ENCODE measurements at regions not wholly inside any gene's neighbourhood (a gene's known extent, or its start where the extent isn't known, plus 50 kb on each side); places are given as distances from the start of the nearest gene placed in this dataset.

DNA sequence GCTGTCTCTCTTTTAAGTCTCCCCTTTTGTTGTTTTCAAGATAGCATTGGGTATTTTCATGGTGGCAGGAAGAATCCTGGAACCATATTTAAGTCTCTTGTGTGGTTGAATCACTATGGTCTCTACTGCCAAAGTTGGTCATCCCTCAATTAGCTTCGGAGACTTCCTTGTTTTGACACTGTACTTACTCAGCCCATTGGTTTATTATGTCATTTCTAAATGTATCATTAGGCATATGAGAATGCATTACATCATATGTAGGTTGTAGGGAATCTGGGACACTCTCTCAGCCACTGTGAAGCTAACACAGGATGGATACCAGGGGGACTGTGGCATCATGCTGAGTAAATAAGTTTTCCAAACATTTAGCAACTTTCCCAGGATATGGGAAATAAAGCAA, 211.8 kb downstream of the DTHD1 start:
- no peaks in the 10 kb centered on the region for H3K36me3 ChIP-seq (ENCODE audit: insufficient read depth, insufficient read length, low read length)
- no peak overlapping the region for H3K9ac ChIP-seq (ENCODE audit: insufficient read length, low read depth)
- TF ChIP-seq YY1 (IDR thresholded peaks at IDR 0.05; ENCODE audit: insufficient read depth, insufficient read length) = no peak
- no peak for TF ChIP-seq SUZ12 (IDR thresholded peaks at IDR 0.05; ENCODE audit: extremely low read depth, insufficient read depth, insufficient read length)
- no peak for TF ChIP-seq ZNF274 (IDR thresholded peaks at IDR 0.05; ENCODE audit: low read depth, low read length)
- no peak overlapping the region for H3K4me3 ChIP-seq (ENCODE audit: insufficient read length, low read depth)
- H3K9me3 ChIP-seq (ENCODE audit: insufficient read depth, low read length) = no peaks in the 10 kb centered on the region
- no peaks in the 10 kb centered on the region for H3K4me1 ChIP-seq (ENCODE audit: insufficient read depth, insufficient read length)
- H3K27me3 ChIP-seq (ENCODE audit: insufficient read depth, insufficient read length) = no peaks in the 10 kb centered on the region
- DNase-seq (ENCODE audit: low read depth, low spot score) = no peak

DNA sequence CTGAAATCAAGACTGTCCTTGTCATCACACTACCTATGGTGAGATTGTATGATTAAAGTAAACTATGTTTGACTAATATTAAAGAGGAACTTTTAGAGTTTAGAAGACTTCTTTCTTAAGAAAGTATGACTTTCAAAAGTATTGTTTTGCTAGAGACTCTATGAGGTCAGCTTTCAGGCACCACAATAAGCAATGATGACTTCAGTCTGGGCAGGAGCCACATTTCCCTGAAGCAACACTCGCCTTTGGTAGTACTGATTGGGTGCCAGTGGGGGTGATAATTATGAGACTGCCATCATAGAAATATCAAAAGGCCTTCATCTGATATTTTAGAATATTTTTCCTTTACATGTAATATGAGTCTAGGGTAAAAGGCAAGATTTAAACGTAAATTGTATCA, 212.6 kb downstream of the DTHD1 start:
- Histone ChIP-seq H3K9ac (ENCODE audit: insufficient read length, low read depth) (no peak overlapping the region), H3K36me3 (ENCODE audit: insufficient read depth, insufficient read length, low read length) (no peaks in the 10 kb centered on the region), H3K27me3 (ENCODE audit: insufficient read depth, insufficient read length) (no peaks in the 10 kb centered on the region), H3K4me1 (ENCODE audit: insufficient read depth, insufficient read length) (no peaks in the 10 kb centered on the region), H3K9me3 (ENCODE audit: insufficient read depth, low read length) (no peaks in the 10 kb centered on the region), H3K4me3 (ENCODE audit: insufficient read length, low read depth) (no peak overlapping the region)
- TF ChIP-seq ZNF274 (IDR thresholded peaks at IDR 0.05; ENCODE audit: low read depth, low read length) = no peak
- no peak for TF ChIP-seq SUZ12 (IDR thresholded peaks at IDR 0.05; ENCODE audit: extremely low read depth, insufficient read depth, insufficient read length)
- no peak for TF ChIP-seq YY1 (IDR thresholded peaks at IDR 0.05; ENCODE audit: insufficient read depth, insufficient read length)
- DNase-seq (ENCODE audit: low read depth, low spot score) = no peak

DNA sequence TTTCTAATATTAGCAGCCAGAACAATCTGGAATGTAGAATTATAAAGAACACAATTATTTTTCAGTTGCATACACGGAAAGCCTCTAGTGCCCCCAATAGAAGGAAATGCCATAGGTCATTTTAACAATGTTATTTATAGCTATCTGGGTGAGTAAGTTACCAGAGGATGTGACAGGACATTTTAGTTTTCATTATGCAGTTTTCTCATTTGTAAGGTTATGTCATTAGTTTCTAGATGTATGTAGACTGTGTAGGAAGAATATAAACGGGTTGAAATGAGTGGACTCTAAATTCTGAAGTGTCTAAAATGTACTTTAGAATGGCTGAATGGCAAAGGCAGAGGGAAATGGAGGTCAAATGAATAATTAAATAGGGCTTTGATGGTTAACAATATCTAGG, 213.3 kb downstream of the DTHD1 start:
- H3K4me3 ChIP-seq (ENCODE audit: insufficient read length, low read depth) = no peak overlapping the region
- no peaks in the 10 kb centered on the region for H3K4me1 ChIP-seq (ENCODE audit: insufficient read depth, insufficient read length)
- no peaks in the 10 kb centered on the region for H3K36me3 ChIP-seq (ENCODE audit: insufficient read depth, insufficient read length, low read length)
- no peak overlapping the region for H3K9ac ChIP-seq (ENCODE audit: insufficient read length, low read depth)
- TF ChIP-seq SUZ12 (IDR thresholded peaks at IDR 0.05; ENCODE audit: extremely low read depth, insufficient read depth, insufficient read length) (no peak), ZNF274 (IDR thresholded peaks at IDR 0.05; ENCODE audit: low read depth, low read length) (no peak), YY1 (IDR thresholded peaks at IDR 0.05; ENCODE audit: insufficient read depth, insufficient read length) (no peak)
- no peak for DNase-seq (ENCODE audit: low read depth, low spot score)
- no peaks in the 10 kb centered on the region for H3K9me3 ChIP-seq (ENCODE audit: insufficient read depth, low read length)
- no peaks in the 10 kb centered on the region for H3K27me3 ChIP-seq (ENCODE audit: insufficient read depth, insufficient read length)

DNA sequence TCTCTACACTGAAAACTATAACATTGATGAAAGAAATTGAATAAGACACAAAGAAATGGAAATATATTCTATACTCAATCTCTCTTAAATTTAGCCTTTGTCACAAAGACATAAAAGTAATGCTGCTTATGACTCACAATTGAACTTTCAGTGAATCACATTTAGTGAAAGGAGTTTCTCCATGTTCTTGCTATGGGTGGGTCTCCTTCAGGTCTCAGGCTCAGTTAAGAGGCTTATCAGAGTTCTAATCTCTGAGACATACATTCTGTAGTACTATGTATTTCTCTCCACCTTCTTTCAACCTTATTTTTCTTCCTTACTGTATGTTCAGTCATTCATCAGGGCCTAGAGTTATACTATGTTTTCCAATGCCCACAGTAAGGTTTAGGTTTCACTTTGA, 220.9 kb downstream of the DTHD1 start:
- Histone ChIP-seq H3K4me3 (ENCODE audit: insufficient read length, low read depth) (no peak overlapping the region), H3K27me3 (ENCODE audit: insufficient read depth, insufficient read length) (no peaks in the 10 kb centered on the region), H3K4me1 (ENCODE audit: insufficient read depth, insufficient read length) (no peaks in the 10 kb centered on the region), H3K9ac (ENCODE audit: insufficient read length, low read depth) (no peak overlapping the region), H3K36me3 (ENCODE audit: insufficient read depth, insufficient read length, low read length) (no peaks in the 10 kb centered on the region), H3K9me3 (ENCODE audit: insufficient read depth, low read length) (no peaks in the 10 kb centered on the region)
- no peak for DNase-seq (ENCODE audit: low read depth, low spot score)
- no peak for TF ChIP-seq ZNF274 (IDR thresholded peaks at IDR 0.05; ENCODE audit: low read depth, low read length)
- TF ChIP-seq YY1 (IDR thresholded peaks at IDR 0.05; ENCODE audit: insufficient read depth, insufficient read length) = no peak
- no peak for TF ChIP-seq SUZ12 (IDR thresholded peaks at IDR 0.05; ENCODE audit: extremely low read depth, insufficient read depth, insufficient read length)

DNA sequence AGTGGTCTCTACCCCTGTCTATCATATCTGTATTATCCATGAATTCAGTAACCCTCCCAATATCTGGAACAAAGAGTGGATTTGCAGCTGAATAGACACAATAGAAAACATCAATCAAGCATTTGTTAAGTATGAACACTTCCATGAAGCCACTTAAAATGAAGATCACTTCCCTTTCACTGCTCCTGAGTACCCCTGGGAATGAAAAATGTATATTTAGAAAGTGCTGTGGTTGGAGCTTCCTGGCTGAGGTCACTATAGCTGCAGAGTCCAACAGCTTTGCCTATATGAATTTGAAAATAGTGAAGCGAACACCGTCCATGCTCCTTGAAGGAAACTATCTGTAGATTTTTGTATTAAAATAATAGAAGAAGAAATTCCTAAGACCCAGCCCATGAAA, 227.0 kb downstream of the DTHD1 start:
- Histone ChIP-seq H3K9me3 (ENCODE audit: insufficient read depth, low read length) (no peaks in the 10 kb centered on the region), H3K4me1 (ENCODE audit: insufficient read depth, insufficient read length) (no peaks in the 10 kb centered on the region), H3K27me3 (ENCODE audit: insufficient read depth, insufficient read length) (no peaks in the 10 kb centered on the region), H3K9ac (ENCODE audit: insufficient read length, low read depth) (no peak overlapping the region), H3K4me3 (ENCODE audit: insufficient read length, low read depth) (no peak overlapping the region), H3K36me3 (ENCODE audit: insufficient read depth, insufficient read length, low read length) (no peaks in the 10 kb centered on the region)
- TF ChIP-seq YY1 (IDR thresholded peaks at IDR 0.05; ENCODE audit: insufficient read depth, insufficient read length) (no peak), SUZ12 (IDR thresholded peaks at IDR 0.05; ENCODE audit: extremely low read depth, insufficient read depth, insufficient read length) (no peak), ZNF274 (IDR thresholded peaks at IDR 0.05; ENCODE audit: low read depth, low read length) (no peak)
- DNase-seq (ENCODE audit: low read depth, low spot score) = no peak

DNA sequence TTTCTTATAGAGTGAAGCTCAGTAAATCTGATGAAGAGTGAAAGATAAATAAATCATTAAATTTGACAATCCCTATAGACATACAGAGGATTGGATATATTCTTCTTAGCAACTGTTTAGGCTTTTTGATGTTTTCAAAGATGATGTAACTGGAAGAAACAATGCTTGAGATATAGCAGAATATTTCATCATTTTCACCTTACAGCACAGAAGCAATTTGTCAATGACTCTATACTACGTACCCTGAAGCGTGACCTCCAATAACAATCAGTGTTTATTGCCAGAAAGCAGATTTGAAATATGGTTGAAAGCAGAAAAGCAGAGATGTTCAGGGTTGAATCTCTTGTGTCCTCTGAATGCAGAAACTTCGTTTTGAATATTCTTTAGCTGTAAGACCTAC, 228.4 kb downstream of the DTHD1 start:
- no peak overlapping the region for H3K9ac ChIP-seq (ENCODE audit: insufficient read length, low read depth)
- no peaks in the 10 kb centered on the region for H3K27me3 ChIP-seq (ENCODE audit: insufficient read depth, insufficient read length)
- H3K4me1 ChIP-seq (ENCODE audit: insufficient read depth, insufficient read length) = no peaks in the 10 kb centered on the region
- no peaks in the 10 kb centered on the region for H3K36me3 ChIP-seq (ENCODE audit: insufficient read depth, insufficient read length, low read length)
- no peak overlapping the region for H3K4me3 ChIP-seq (ENCODE audit: insufficient read length, low read depth)
- DNase-seq (ENCODE audit: low read depth, low spot score) = no peak
- no peak for TF ChIP-seq SUZ12 (IDR thresholded peaks at IDR 0.05; ENCODE audit: extremely low read depth, insufficient read depth, insufficient read length)
- TF ChIP-seq ZNF274 (IDR thresholded peaks at IDR 0.05; ENCODE audit: low read depth, low read length) = no peak
- TF ChIP-seq YY1 (IDR thresholded peaks at IDR 0.05; ENCODE audit: insufficient read depth, insufficient read length) = no peak
- H3K9me3 ChIP-seq (ENCODE audit: insufficient read depth, low read length) = no peaks in the 10 kb centered on the region

DNA sequence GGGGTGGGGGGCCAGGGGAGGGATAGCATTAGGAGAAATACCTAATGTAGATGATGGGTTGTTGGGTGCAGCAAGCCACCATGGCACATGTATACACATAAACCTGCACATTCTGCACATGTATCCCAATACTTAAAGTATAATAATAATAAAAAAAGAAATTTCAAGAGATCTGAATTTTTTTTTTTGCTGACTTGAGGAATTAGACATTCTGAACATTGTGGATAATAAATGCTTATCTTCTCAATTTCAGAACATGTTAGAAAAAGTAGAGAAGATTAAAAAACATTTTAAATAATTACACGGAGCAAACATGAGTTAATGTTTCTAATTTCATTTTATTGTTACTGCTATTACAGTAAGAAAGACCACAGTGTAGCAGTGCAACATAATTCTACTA, 230.4 kb downstream of the DTHD1 start:
- no peaks in the 10 kb centered on the region for H3K36me3 ChIP-seq (ENCODE audit: insufficient read depth, insufficient read length, low read length)
- no peak overlapping the region for H3K4me3 ChIP-seq (ENCODE audit: insufficient read length, low read depth)
- H3K4me1 ChIP-seq (ENCODE audit: insufficient read depth, insufficient read length) = no peaks in the 10 kb centered on the region
- no peaks in the 10 kb centered on the region for H3K27me3 ChIP-seq (ENCODE audit: insufficient read depth, insufficient read length)
- DNase-seq (ENCODE audit: low read depth, low spot score) = no peak
- no peaks in the 10 kb centered on the region for H3K9me3 ChIP-seq (ENCODE audit: insufficient read depth, low read length)
- TF ChIP-seq YY1 (IDR thresholded peaks at IDR 0.05; ENCODE audit: insufficient read depth, insufficient read length) (no peak), ZNF274 (IDR thresholded peaks at IDR 0.05; ENCODE audit: low read depth, low read length) (no peak), SUZ12 (IDR thresholded peaks at IDR 0.05; ENCODE audit: extremely low read depth, insufficient read depth, insufficient read length) (no peak)
- no peak overlapping the region for H3K9ac ChIP-seq (ENCODE audit: insufficient read length, low read depth)

Measured in NT2/D1 (cell line).